T47D (cell line): ENCODE measurements at regions not wholly inside any gene's neighbourhood (a gene's known extent, or its start where the extent isn't known, plus 50 kb on each side); places are given as distances from the start of the nearest gene placed in this dataset.

ENCODE experiments used
- DNase-seq, 2 experiments: peaks; one replicate each; pipeline versions ENCODE4 v3.0.0 to v3.0.0-alpha.2; 2011 to 2012; ENCODE audit warnings: low read depth in 1 of 2, low spot score in 1 of 2
- JUND ChIP-seq: IDR thresholded peaks from 2 replicates; pipeline ENCODE4 v1.6.1; 2012; ENCODE audit warnings: low read depth
- in situ Hi-C: cut with HindIII; loops from 2 replicates; pipeline ENCODE4 v1.10.0; 2016; ENCODE audit warnings: low sequenced_read_pairs, low pct_unique_long_range_greater_than_20kb

- in situ Hi-C loops: no loop called here
Observed at GRCh38 chr13:74645586-74645985, 511.4 kb upstream of the KLF12 start.

GRCh38 chr13:74644229-74644628, 510.0 kb upstream of the KLF12 start:
- in situ Hi-C loops: no loop called here
- TF ChIP-seq JUND: no peak
- no peak for DNase-seq

More at GRCh38 chr13:74645586-74645985, 511.4 kb upstream of the KLF12 start:
- TF ChIP-seq JUND: no peak
- no peak for DNase-seq

- in situ Hi-C loops: no loop called here
- no peak for TF ChIP-seq JUND
- DNase-seq: no peak
Observed at GRCh38 chr13:74641586-74641985, 507.4 kb upstream of the KLF12 start.

GRCh38 chr13:74633734-74634133, 499.5 kb upstream of the KLF12 start:
- in situ Hi-C loops: no loop called here
- no peak for TF ChIP-seq JUND
- DNase-seq: no peak

- no peak for TF ChIP-seq JUND
- in situ Hi-C loops: no loop called here
- DNase-seq: no peak
Observed at GRCh38 chr13:74629985-74630384, 495.8 kb upstream of the KLF12 start.

GRCh38 chr13:74625541-74625940, 491.3 kb upstream of the KLF12 start:
- no peak for TF ChIP-seq JUND
- DNase-seq: no peak
- in situ Hi-C loops: no loop called here

- TF ChIP-seq JUND: no peak
- in situ Hi-C loops: no loop called here
- DNase-seq: no peak
Observed at GRCh38 chr13:74623761-74624160, 489.6 kb upstream of the KLF12 start.

GRCh38 chr13:74622284-74622683, 488.1 kb upstream of the KLF12 start:
- TF ChIP-seq JUND: no peak
- in situ Hi-C loops: no loop called here
- DNase-seq: no peak

- in situ Hi-C loops: no loop called here
- no peak for TF ChIP-seq JUND
- DNase-seq: no peak
Observed at GRCh38 chr13:74620711-74621110, 486.5 kb upstream of the KLF12 start.

GRCh38 chr13:74620308-74620707, 486.1 kb upstream of the KLF12 start:
- in situ Hi-C loops: no loop called here
- DNase-seq: no peak
- no peak for TF ChIP-seq JUND

- in situ Hi-C loops: no loop called here
- TF ChIP-seq JUND: no peak
- no peak for DNase-seq
Observed at GRCh38 chr13:74597526-74597925, 463.3 kb upstream of the KLF12 start.

GRCh38 chr13:74596691-74597090, 462.5 kb upstream of the KLF12 start:
- no peak for DNase-seq
- in situ Hi-C loops: no loop called here
- no peak for TF ChIP-seq JUND

- no peak for TF ChIP-seq JUND
- DNase-seq: no peak
- in situ Hi-C loops: no loop called here
Observed at GRCh38 chr13:74593688-74594087, 459.5 kb upstream of the KLF12 start.

- no peak for TF ChIP-seq JUND
- in situ Hi-C loops: no loop called here
- no peak for DNase-seq
Observed at GRCh38 chr13:74586847-74587246, 452.6 kb upstream of the KLF12 start.

- no peak for TF ChIP-seq JUND
- no peak for DNase-seq
- in situ Hi-C loops: no loop called here
Observed at GRCh38 chr13:74576420-74576819, 442.2 kb upstream of the KLF12 start.
